Activated CD4-positive, alpha-beta memory T cell treated with anti-CD3 and anti-CD28 coated beads for 36 hours (primary cell): ENCODE measurements at regions not wholly inside any gene's neighbourhood (a gene's known extent, or its start where the extent isn't known, plus 50 kb on each side); places are given as distances from the start of the nearest gene placed in this dataset.

ENCODE experiments used
- CTCF ChIA-PET: fragments of 350-600 bp; sonication (Branson Sonifier 250); formaldehyde crosslinking; loops from one replicate; lab custom pipeline; 2021; ENCODE audit warnings: antibody characterized with exemption, inconsistent platforms; lab: Charles Lee
- POLR2A ChIA-PET: fragments of 350-600 bp; sonication (Branson Sonifier 250); formaldehyde crosslinking; loops from one replicate; lab custom pipeline; 2021; ENCODE audit warnings: antibody characterized with exemption; lab: Charles Lee
- DNase-seq: peaks from one replicate; pipeline ENCODE4 v3.0.0-alpha.2; 2020
- H3K27ac Mint-ChIP-seq: one replicate; pipeline ENCODE4 v1.8.0; 2021; ENCODE audit warnings: mixed read lengths
- H3K27me3 Mint-ChIP-seq: one replicate; pipeline ENCODE4 v1.8.0; 2021; ENCODE audit warnings: mixed read lengths
- H3K36me3 Mint-ChIP-seq: one replicate; pipeline ENCODE4 v1.8.0; 2021; ENCODE audit warnings: mixed read lengths
- H3K4me1 Mint-ChIP-seq: one replicate; pipeline ENCODE4 v1.8.0; 2021; ENCODE audit warnings: low read depth, mixed read lengths
- H3K4me3 Mint-ChIP-seq: one replicate; pipeline ENCODE4 v1.8.0; 2021; ENCODE audit warnings: mild to moderate bottlenecking, mixed read lengths
- H3K9me3 Mint-ChIP-seq: one replicate; pipeline ENCODE4 v1.8.0; 2021; ENCODE audit warnings: mixed read lengths
- intact Hi-C: fragments of 100-400 bp; cut with micrococcal nuclease; formaldehyde crosslinking; loops from one replicate; pipeline ENCODE4 v1.15.1; 2023

GRCh38 chr18:73901151-73901550 is 246.5 kb downstream of the FBXO15 start:
- no peak overlapping the region for H3K27ac Mint-ChIP-seq
- no peaks in the 10 kb centered on the region for H3K36me3 Mint-ChIP-seq
- CTCF ChIA-PET, result no interaction called here
- peaks cover 5% of the 10 kb centered on the region for H3K27me3 Mint-ChIP-seq
- H3K9me3 Mint-ChIP-seq, result no peaks in the 10 kb centered on the region
- no peak for DNase-seq
- no peak overlapping the region for H3K4me3 Mint-ChIP-seq
- intact Hi-C loops, result no loop called here
- H3K4me1 Mint-ChIP-seq, result no peaks in the 10 kb centered on the region
- POLR2A ChIA-PET, result no interaction called here

DNA sequence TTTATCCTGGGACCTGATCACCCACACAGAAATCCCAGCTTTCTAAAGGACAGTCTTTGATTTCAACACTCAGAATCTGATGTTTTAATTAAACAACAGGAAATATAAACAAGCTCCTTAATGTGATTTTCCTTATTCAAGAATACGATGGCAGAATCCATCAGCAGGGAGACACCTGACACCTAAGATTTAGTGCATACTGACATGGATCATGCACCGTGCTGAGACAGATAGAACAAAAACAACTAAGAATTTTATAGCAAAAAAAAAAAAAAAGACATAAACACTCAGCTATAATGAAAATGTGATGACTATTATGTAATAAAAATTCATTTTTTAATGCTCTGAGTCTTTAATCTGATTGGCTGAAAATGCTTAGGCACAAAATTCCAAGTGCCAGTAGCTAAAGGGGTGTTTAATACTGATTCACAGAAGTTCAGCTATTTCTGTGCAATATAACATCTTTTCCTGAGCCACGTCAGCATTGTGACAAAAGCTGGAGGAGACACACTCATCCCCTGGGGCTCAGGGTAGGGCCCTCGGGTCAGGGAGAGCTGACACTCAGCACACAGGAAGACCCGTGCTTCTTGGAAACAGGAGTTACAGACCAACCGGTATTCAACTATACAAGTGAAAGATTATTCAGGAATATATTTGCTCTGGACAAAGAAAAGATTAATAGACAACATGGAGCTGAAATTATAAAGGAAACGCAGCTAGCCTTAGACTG is 247.4 kb downstream of the FBXO15 start:
- CTCF ChIA-PET, result interaction anchor here (0.6 to 0.7 kb wide), 2 partner anchors 57 to 560 kb away, joined by 3 read pairs; no protein-coding TSS in a partner anchor
- intact Hi-C loops, result no loop called here
- Mint-ChIP-seq H3K9me3 (no peaks in the 10 kb centered on the region), H3K27ac (no peak overlapping the region), H3K4me3 (no peak overlapping the region), H3K4me1 (no peaks in the 10 kb centered on the region), H3K27me3 (peaks cover 3% of the 10 kb centered on the region), H3K36me3 (no peaks in the 10 kb centered on the region)
- POLR2A ChIA-PET, result no interaction called here
- no peak for DNase-seq

DNA sequence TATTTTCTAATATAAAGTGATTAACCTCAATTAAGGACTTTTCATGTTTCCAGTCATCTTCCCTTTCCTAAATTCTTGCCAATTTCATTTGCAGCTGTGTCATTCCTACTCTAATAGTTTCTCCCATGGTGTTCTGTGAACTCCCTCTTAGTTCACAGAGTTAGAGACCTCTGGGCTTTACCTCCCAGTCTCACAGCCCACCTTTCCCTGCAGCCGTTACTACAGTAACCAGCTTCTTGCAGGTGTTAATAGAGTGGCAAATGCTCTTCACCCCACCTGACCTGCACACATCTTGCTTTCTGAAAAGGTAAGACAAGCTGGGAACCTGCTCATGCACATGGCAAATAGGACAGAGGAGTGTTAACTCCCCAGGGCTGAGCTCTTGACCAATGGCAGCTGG is 250.1 kb downstream of the FBXO15 start:
- no peak for DNase-seq
- ChIA-PET CTCF (no interaction called here), POLR2A (no interaction called here)
- Mint-ChIP-seq H3K27me3 (no peaks in the 10 kb centered on the region), H3K9me3 (no peaks in the 10 kb centered on the region), H3K4me3 (no peak overlapping the region), H3K27ac (no peak overlapping the region), H3K36me3 (no peaks in the 10 kb centered on the region), H3K4me1 (no peaks in the 10 kb centered on the region)
- intact Hi-C loops, result no loop called here

GRCh38 chr18:73896685-73897084 is 250.9 kb downstream of the FBXO15 start:
- intact Hi-C loops, result no loop called here
- Mint-ChIP-seq H3K9me3 (no peaks in the 10 kb centered on the region), H3K4me3 (no peak overlapping the region), H3K27me3 (no peaks in the 10 kb centered on the region), H3K27ac (no peak overlapping the region), H3K36me3 (no peaks in the 10 kb centered on the region), H3K4me1 (no peaks in the 10 kb centered on the region)
- DNase-seq, result no peak
- CTCF ChIA-PET, result no interaction called here
- POLR2A ChIA-PET, result no interaction called here

GRCh38 chr18:73895701-73896100 is 251.9 kb downstream of the FBXO15 start:
- CTCF ChIA-PET, result no interaction called here
- no peak overlapping the region for H3K4me3 Mint-ChIP-seq
- no peaks in the 10 kb centered on the region for H3K4me1 Mint-ChIP-seq
- H3K9me3 Mint-ChIP-seq, result no peaks in the 10 kb centered on the region
- intact Hi-C loops, result no loop called here
- no peaks in the 10 kb centered on the region for H3K27me3 Mint-ChIP-seq
- POLR2A ChIA-PET, result no interaction called here
- no peaks in the 10 kb centered on the region for H3K36me3 Mint-ChIP-seq
- no peak overlapping the region for H3K27ac Mint-ChIP-seq
- DNase-seq, result no peak

- Mint-ChIP-seq H3K4me1 (no peaks in the 10 kb centered on the region), H3K27me3 (no peaks in the 10 kb centered on the region), H3K9me3 (no peaks in the 10 kb centered on the region), H3K4me3 (no peak overlapping the region), H3K36me3 (no peaks in the 10 kb centered on the region), H3K27ac (no peak overlapping the region)
- no peak for DNase-seq
- ChIA-PET POLR2A (no interaction called here), CTCF (interaction anchor here (0.5 kb wide), 1 partner anchor 1530 kb away, joined by 3 read pairs; no protein-coding TSS in a partner anchor)
- intact Hi-C loops, result no loop called here
Observed at GRCh38 chr18:73893880-73894279, 253.8 kb downstream of the FBXO15 start.

DNA sequence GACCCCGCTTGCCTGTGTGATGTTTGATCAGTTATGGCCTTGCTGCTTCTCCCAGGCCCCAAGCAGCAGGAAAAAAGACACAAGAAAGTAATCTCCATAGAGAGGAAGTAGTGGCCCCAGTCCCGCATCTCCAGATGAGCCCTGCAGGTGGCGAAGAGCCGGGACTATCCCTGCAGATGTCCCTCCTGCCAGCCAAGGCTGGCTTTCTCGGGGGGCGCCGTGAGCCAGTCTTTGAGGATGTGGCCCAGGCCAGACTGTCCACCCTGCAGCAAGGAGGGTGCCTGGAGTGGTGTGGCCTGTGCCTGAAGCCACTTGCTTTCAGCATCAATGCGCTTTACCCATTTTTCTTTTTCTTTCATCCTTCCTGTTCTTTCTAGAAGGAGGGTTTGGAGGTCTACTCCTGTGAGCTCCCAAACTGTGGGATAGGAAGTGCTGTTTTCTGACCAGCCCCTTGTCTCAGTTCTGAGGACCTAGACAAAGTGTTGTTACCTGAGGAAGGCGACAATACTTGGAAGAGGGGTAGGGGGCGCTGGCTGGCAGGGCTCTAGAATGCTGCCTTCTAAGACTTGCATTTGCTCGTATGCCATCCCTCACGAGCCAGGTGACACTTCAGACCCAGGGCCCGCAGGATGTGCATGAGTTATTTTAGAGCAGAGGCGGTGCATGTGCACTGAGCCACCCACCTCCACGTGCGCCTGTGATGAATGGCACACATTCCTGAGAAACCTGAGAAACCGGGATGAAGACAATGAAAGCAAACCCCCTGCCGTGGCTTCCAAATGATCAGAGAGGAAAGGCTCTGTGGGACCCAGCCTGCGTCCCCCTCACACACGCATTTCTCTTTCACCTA is 255.8 kb downstream of the FBXO15 start:
- no peaks in the 10 kb centered on the region for H3K27me3 Mint-ChIP-seq
- H3K27ac Mint-ChIP-seq, result no peak overlapping the region
- POLR2A ChIA-PET, result no interaction called here
- CTCF ChIA-PET, result no interaction called here
- H3K4me3 Mint-ChIP-seq, result no peak overlapping the region
- intact Hi-C loops, result no loop called here
- H3K36me3 Mint-ChIP-seq, result no peaks in the 10 kb centered on the region
- no peaks in the 10 kb centered on the region for H3K4me1 Mint-ChIP-seq
- H3K9me3 Mint-ChIP-seq, result no peaks in the 10 kb centered on the region
- DNase-seq, result peak; percentile 10

GRCh38 chr18:73888565-73888964 is 259.1 kb downstream of the FBXO15 start:
- Mint-ChIP-seq H3K4me3 (no peak overlapping the region), H3K27me3 (no peaks in the 10 kb centered on the region), H3K9me3 (no peaks in the 10 kb centered on the region), H3K36me3 (no peaks in the 10 kb centered on the region), H3K4me1 (no peaks in the 10 kb centered on the region), H3K27ac (no peak overlapping the region)
- ChIA-PET POLR2A (no interaction called here), CTCF (no interaction called here)
- no peak for DNase-seq
- intact Hi-C loops, result no loop called here

DNA sequence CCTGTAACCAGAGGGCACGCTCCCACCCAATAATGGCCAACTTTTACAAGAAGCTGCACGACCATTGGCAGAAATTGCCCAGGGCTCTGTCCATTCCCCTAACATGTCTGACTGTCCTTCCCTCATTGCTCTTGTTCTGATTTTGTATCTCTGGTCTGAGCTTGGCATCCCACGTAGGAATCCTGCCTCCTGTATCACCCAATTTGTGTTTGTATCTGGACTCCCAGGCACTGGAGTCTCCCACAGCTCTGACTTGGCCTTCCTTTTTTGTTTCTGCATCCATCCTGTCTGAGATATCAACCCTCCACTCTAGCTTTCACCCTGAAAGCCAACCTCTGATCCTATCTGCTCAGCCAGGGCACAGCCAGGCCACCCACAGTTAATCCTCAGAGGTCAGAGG is 259.8 kb downstream of the FBXO15 start:
- ChIA-PET CTCF (no interaction called here), POLR2A (no interaction called here)
- Mint-ChIP-seq H3K4me1 (no peaks in the 10 kb centered on the region), H3K9me3 (no peaks in the 10 kb centered on the region), H3K36me3 (no peaks in the 10 kb centered on the region), H3K4me3 (no peak overlapping the region), H3K27me3 (no peaks in the 10 kb centered on the region), H3K27ac (no peak overlapping the region)
- DNase-seq, result no peak
- intact Hi-C loops, result no loop called here

DNA sequence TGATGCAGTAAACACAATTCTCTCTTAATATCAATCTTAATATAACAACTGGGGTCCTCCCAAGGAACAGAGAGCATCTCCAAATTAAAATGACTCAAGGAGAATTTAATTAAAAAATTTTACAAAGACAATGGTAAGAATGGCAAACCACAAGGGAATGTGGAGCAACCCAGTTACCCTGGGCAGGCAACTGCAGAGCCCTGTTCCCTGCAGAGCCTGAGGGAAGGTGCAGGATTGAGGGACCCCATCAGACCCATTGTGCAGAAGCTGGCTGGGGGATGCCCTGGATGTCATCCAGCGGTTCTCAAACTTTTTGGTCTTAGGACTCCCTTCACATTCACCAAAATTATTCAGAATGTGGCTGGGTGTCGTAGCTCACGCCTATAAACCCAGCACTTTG is 262.8 kb downstream of the FBXO15 start:
- CTCF ChIA-PET, result no interaction called here
- Mint-ChIP-seq H3K9me3 (no peaks in the 10 kb centered on the region), H3K27ac (no peak overlapping the region), H3K4me3 (no peak overlapping the region), H3K36me3 (no peaks in the 10 kb centered on the region), H3K27me3 (no peaks in the 10 kb centered on the region), H3K4me1 (no peaks in the 10 kb centered on the region)
- intact Hi-C loops, result no loop called here
- POLR2A ChIA-PET, result no interaction called here
- DNase-seq, result no peak

DNA sequence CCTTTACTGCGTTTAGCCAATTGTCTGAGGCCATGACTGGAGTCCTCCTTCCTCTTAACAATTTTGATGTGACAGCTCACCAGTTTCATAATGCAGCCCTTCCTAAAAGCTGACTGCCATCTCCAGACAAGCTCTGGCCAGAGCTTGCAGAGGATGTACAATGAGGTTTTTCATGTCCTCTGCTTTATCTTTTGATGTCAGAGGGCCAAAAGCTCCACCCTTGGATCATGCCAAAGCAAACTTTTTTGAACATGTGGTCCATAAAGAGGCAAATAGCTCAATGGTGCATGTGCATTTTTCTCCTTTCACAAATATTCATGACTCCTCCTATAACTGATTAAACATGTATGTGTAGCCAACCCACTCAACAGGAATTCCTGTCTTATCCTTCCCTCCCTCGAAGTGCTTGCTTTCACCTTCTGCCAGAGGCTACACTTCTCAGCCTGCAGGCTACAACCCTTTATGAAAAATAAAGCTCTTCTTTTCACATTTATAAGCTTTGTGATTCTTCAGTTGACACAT is 266.2 kb downstream of the FBXO15 start:
- CTCF ChIA-PET, result no interaction called here
- no peaks in the 10 kb centered on the region for H3K36me3 Mint-ChIP-seq
- H3K4me1 Mint-ChIP-seq, result no peaks in the 10 kb centered on the region
- no peak for DNase-seq
- POLR2A ChIA-PET, result no interaction called here
- intact Hi-C loops, result no loop called here
- no peak overlapping the region for H3K4me3 Mint-ChIP-seq
- no peaks in the 10 kb centered on the region for H3K9me3 Mint-ChIP-seq
- H3K27ac Mint-ChIP-seq, result no peak overlapping the region
- H3K27me3 Mint-ChIP-seq, result peaks cover 2% of the 10 kb centered on the region

- DNase-seq, result no peak
- no peaks in the 10 kb centered on the region for H3K36me3 Mint-ChIP-seq
- no peak overlapping the region for H3K27ac Mint-ChIP-seq
- no peaks in the 10 kb centered on the region for H3K9me3 Mint-ChIP-seq
- ChIA-PET POLR2A (no interaction called here), CTCF (no interaction called here)
- H3K27me3 Mint-ChIP-seq, result peaks cover 2% of the 10 kb centered on the region
- no peak overlapping the region for H3K4me3 Mint-ChIP-seq
- H3K4me1 Mint-ChIP-seq, result no peaks in the 10 kb centered on the region
- intact Hi-C loops, result no loop called here
Observed at GRCh38 chr18:73880387-73880786, 267.2 kb downstream of the FBXO15 start.
